Breast epithelium (tissue), 4 donors: ENCODE measurements at regions not wholly inside any gene's neighbourhood (a gene's known extent, or its start where the extent isn't known, plus 50 kb on each side); places are given as distances from the start of the nearest gene placed in this dataset.

Source experiments
- DNase-seq, 2 donors: peaks; one replicate each; pipeline ENCODE4 v3.0.0-alpha.2; 2019; ENCODE audit warnings: low spot score in 2 of 2
- H3K27ac ChIP-seq, 2 donors: fragments of 200-600 bp; sonication (generic) in 1 of 2; one replicate each; pipeline ENCODE4 v1.5.1; 2016 to 2019; ENCODE audit warnings: mild to moderate bottlenecking in 1 of 2
- H3K27me3 ChIP-seq, 2 donors: fragments of 200-600 bp; sonication (generic) in 1 of 2; one replicate each; pipeline versions ENCODE4 v1.5.1 to v1.6.0; 2017 to 2019; ENCODE audit warnings: control low read depth in 1 of 2, mild to moderate bottlenecking in 1 of 2
- H3K36me3 ChIP-seq: fragments of 200-600 bp; one replicate; pipeline ENCODE4 v1.5.1; 2019
- H3K4me1 ChIP-seq, 2 donors: fragments of 200-600 bp; sonication (generic); one replicate each; pipeline ENCODE4 v1.5.1; 2016 to 2019; ENCODE audit warnings: control low read depth in 1 of 2
- H3K4me3 ChIP-seq, 3 donors: fragments of 200-600 bp; sonication (generic); 1 replicate in 2 of 3; 2 replicates in 1 of 3; pipeline ENCODE4 v1.5.1; 2016 to 2019; ENCODE audit warnings: mild to moderate bottlenecking in 3 of 3, moderate library complexity in 2 of 3
- H3K9me3 ChIP-seq, 2 donors: fragments of 200-600 bp; sonication (generic) in 1 of 2; one replicate each; pipeline ENCODE4 v1.5.1; 2016 to 2019; ENCODE audit warnings: control low read depth in 1 of 2
- POLR2A ChIP-seq: fragments of 450-650 bp; IDR thresholded peaks from one replicate; pipeline ENCODE4 v1.6.1; 2016; ENCODE audit warnings: antibody characterized with exemption, mild to moderate bottlenecking, moderate library complexity
- POLR2AphosphoS5 ChIP-seq, 3 donors: sonication (generic); formaldehyde crosslinking; IDR thresholded peaks; one replicate each; pipeline ENCODE4 v1.6.1; 2017; ENCODE audit warnings: antibody characterized with exemption in 3 of 3
- intact Hi-C: fragments of 100-400 bp; cut with DNase I; formaldehyde crosslinking; loops from one replicate; pipeline ENCODE4 v1.15.1; 2023; ENCODE audit warnings: low total_unique reads
- TF ChIP-seq, protein P1 (sequence below), 3 donors: fragments of 450-650 bp; IDR thresholded peaks; one replicate each; pipeline ENCODE4 v1.5.1; 2016 to 2017; ENCODE audit warnings: antibody characterized with exemption in 3 of 3, mild to moderate bottlenecking in 3 of 3, moderate library complexity in 3 of 3

GRCh38 chr10:44205067-44205466, 179.8 kb downstream of the CXCL12 start:
- intact Hi-C loops: loop anchor here (5.0 kb wide), 1 partner anchor 1887 kb away; no protein-coding TSS in a partner anchor
- Histone ChIP-seq H3K27ac (no peak overlapping the region), H3K4me3 (no peak overlapping the region), H3K9me3 (no peaks in the 10 kb centered on the region), H3K4me1 (no peaks in the 10 kb centered on the region), H3K36me3 (no peaks in the 10 kb centered on the region), H3K27me3 (no peaks in the 10 kb centered on the region)
- no peak for DNase-seq
- TF ChIP-seq, protein P1, sequence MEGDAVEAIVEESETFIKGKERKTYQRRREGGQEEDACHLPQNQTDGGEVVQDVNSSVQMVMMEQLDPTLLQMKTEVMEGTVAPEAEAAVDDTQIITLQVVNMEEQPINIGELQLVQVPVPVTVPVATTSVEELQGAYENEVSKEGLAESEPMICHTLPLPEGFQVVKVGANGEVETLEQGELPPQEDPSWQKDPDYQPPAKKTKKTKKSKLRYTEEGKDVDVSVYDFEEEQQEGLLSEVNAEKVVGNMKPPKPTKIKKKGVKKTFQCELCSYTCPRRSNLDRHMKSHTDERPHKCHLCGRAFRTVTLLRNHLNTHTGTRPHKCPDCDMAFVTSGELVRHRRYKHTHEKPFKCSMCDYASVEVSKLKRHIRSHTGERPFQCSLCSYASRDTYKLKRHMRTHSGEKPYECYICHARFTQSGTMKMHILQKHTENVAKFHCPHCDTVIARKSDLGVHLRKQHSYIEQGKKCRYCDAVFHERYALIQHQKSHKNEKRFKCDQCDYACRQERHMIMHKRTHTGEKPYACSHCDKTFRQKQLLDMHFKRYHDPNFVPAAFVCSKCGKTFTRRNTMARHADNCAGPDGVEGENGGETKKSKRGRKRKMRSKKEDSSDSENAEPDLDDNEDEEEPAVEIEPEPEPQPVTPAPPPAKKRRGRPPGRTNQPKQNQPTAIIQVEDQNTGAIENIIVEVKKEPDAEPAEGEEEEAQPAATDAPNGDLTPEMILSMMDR (IDR thresholded peaks at IDR 0.05): no peak
- TF ChIP-seq POLR2A: no peak
- TF ChIP-seq POLR2AphosphoS5 (IDR thresholded peaks at IDR 0.05): no peak

DNA sequence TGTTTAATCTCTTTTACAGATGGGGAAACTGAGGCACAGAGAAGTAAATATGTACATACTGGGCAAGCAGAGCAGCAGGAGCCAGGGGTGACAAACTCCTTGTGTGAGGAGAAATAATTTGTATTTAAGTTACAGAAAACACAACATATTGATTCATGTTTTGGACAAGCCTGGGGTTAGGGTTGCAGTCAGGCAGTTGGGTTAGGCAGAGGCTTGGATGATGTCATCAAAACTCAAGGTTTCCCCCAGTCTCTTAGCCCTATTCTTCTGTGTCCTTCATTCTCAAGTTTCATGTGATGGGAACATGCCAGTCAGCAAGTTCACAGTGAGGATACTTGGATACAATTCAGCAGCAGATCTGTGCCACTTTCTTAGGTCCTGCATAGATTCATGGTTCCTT, 181.4 kb downstream of the CXCL12 start:
- Histone ChIP-seq H3K27ac (no peak overlapping the region), H3K27me3 (no peaks in the 10 kb centered on the region), H3K4me1 (no peaks in the 10 kb centered on the region), H3K36me3 (no peaks in the 10 kb centered on the region), H3K4me3 (no peak overlapping the region), H3K9me3 (no peaks in the 10 kb centered on the region)
- no peak for TF ChIP-seq POLR2A
- TF ChIP-seq, protein P1 (IDR thresholded peaks at IDR 0.05): no peak
- TF ChIP-seq POLR2AphosphoS5 (IDR thresholded peaks at IDR 0.05): no peak
- no peak for DNase-seq
- intact Hi-C loops: no loop called here

- no peaks in the 10 kb centered on the region for H3K27me3 ChIP-seq
- H3K27ac ChIP-seq: no peak overlapping the region
- no peaks in the 10 kb centered on the region for H3K4me1 ChIP-seq
- H3K9me3 ChIP-seq: no peaks in the 10 kb centered on the region
- intact Hi-C loops: no loop called here
- H3K4me3 ChIP-seq: no peak overlapping the region
- TF ChIP-seq, protein P1 (IDR thresholded peaks at IDR 0.05): no peak
- TF ChIP-seq POLR2A: no peak
- no peak for TF ChIP-seq POLR2AphosphoS5 (IDR thresholded peaks at IDR 0.05)
- no peaks in the 10 kb centered on the region for H3K36me3 ChIP-seq
- no peak for DNase-seq
Measured at GRCh38 chr10:44202952-44203351, 181.9 kb downstream of the CXCL12 start.

GRCh38 chr10:44201656-44202055, 183.2 kb downstream of the CXCL12 start:
- H3K4me1 ChIP-seq: no peaks in the 10 kb centered on the region
- DNase-seq: no peak
- no peaks in the 10 kb centered on the region for H3K27me3 ChIP-seq
- H3K9me3 ChIP-seq: no peaks in the 10 kb centered on the region
- no peak overlapping the region for H3K27ac ChIP-seq
- no peaks in the 10 kb centered on the region for H3K36me3 ChIP-seq
- intact Hi-C loops: no loop called here
- TF ChIP-seq, protein P1 (IDR thresholded peaks at IDR 0.05): no peak
- no peak for TF ChIP-seq POLR2A
- no peak overlapping the region for H3K4me3 ChIP-seq

DNA sequence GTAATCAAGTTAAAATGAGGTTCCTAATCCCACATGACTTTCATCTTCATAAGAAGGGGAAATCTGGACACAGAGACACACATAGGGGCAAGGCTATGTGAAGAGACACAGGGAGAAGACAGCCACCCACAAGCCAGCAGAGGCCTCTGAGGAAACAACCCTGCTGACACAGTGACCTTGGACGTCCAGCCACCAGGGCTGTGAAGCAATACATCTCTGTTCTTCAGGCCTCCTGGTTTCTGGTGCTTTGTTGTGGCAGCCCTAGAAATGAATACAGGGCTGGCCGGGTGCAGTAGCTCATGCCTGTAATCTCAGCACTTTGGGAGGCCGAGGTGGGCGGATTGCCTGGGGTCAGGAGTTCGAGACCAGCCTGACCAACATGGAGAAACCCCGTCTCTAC, 183.9 kb downstream of the CXCL12 start:
- DNase-seq: no peak
- no peaks in the 10 kb centered on the region for H3K4me1 ChIP-seq
- no peaks in the 10 kb centered on the region for H3K36me3 ChIP-seq
- H3K27me3 ChIP-seq: no peaks in the 10 kb centered on the region
- TF ChIP-seq POLR2AphosphoS5 (IDR thresholded peaks at IDR 0.05) (no peak), POLR2A (no peak)
- TF ChIP-seq, protein P1 (IDR thresholded peaks at IDR 0.05): no peak
- no peak overlapping the region for H3K27ac ChIP-seq
- H3K4me3 ChIP-seq: no peak overlapping the region
- intact Hi-C loops: no loop called here
- no peaks in the 10 kb centered on the region for H3K9me3 ChIP-seq
